Trophoblast cell (in vitro differentiated cells and primary cell): ENCODE measurements at regions not wholly inside any gene's neighbourhood (a gene's known extent, or its start where the extent isn't known, plus 50 kb on each side); places are given as distances from the start of the nearest gene placed in this dataset.
"Not testable (repeated sequence)": the region's sequence is repeated elsewhere in the genome, so short reads cannot be mapped to it uniquely, and the experiment has no call there.

Experiments used
- DNase-seq, 2 donors: peaks; one replicate each; pipeline ENCODE4 v3.0.0-alpha.2; 2016
- H2AFZ ChIP-seq: 2 replicates; pipeline ENCODE4 v1.6.1; 2013; ENCODE audit warnings: low read length, moderate library complexity, mild to moderate bottlenecking; ENCODE audit not compliant: insufficient read depth, poor library complexity
- H2AK5ac ChIP-seq: 2 replicates; pipeline ENCODE4 v1.6.1; 2013; ENCODE audit warnings: mild to moderate bottlenecking, low read length
- H2BK120ac ChIP-seq: 2 replicates; pipeline ENCODE4 v1.6.1; 2013; ENCODE audit warnings: low read length, mild to moderate bottlenecking, moderate library complexity; ENCODE audit not compliant: insufficient read depth, poor library complexity
- H2BK12ac ChIP-seq: 2 replicates; pipeline ENCODE4 v1.6.1; 2013; ENCODE audit warnings: mild to moderate bottlenecking, low read length, moderate library complexity
- H2BK5ac ChIP-seq: 2 replicates; pipeline ENCODE4 v1.6.1; 2013; ENCODE audit warnings: low read length, low read depth, moderate library complexity, mild to moderate bottlenecking; ENCODE audit not compliant: poor library complexity
- H3K14ac ChIP-seq: 2 replicates; pipeline ENCODE4 v1.6.1; 2013; ENCODE audit warnings: mild to moderate bottlenecking, low read length
- H3K18ac ChIP-seq: 2 replicates; pipeline ENCODE4 v1.6.1; 2013; ENCODE audit warnings: mild to moderate bottlenecking, low read length
- H3K23ac ChIP-seq: 2 replicates; pipeline ENCODE4 v1.6.1; 2013; ENCODE audit warnings: low read length
- H3K27ac ChIP-seq: 2 replicates; pipeline ENCODE4 v1.5.1; 2013; ENCODE audit warnings: low read depth, mild to moderate bottlenecking, inconsistent platforms, low read length, moderate library complexity
- H3K27me3 ChIP-seq: 2 replicates; pipeline ENCODE4 v1.6.1; 2013; ENCODE audit warnings: inconsistent platforms, mild to moderate bottlenecking, low read length, moderate library complexity; ENCODE audit not compliant: insufficient read depth
- H3K36me3 ChIP-seq, 2 experiments: 1 replicate in 1 of 2; 2 replicates in 1 of 2; pipeline ENCODE4 v1.6.1; 2013; ENCODE audit warnings: low read length in 2 of 2, mild to moderate bottlenecking in 2 of 2, moderate library complexity in 1 of 2; ENCODE audit not compliant: insufficient read depth in 2 of 2, control insufficient read depth in 1 of 2
- H3K4ac ChIP-seq: 2 replicates; pipeline ENCODE4 v1.6.1; 2013; ENCODE audit warnings: low read depth, mild to moderate bottlenecking, low read length, moderate library complexity
- H3K4me1 ChIP-seq, 2 experiments: 1 replicate in 1 of 2; 2 replicates in 1 of 2; pipeline ENCODE4 v1.6.1; 2013; ENCODE audit warnings: low read length in 2 of 2, mild to moderate bottlenecking in 2 of 2, moderate library complexity in 1 of 2; ENCODE audit not compliant: insufficient read depth in 2 of 2, control insufficient read depth in 1 of 2
- H3K4me2 ChIP-seq: 2 replicates; pipeline ENCODE4 v1.6.1; 2013; ENCODE audit warnings: inconsistent platforms, mild to moderate bottlenecking, low read length, moderate library complexity
- H3K4me3 ChIP-seq: 2 replicates; pipeline ENCODE4 v1.5.1; 2013; ENCODE audit warnings: mild to moderate bottlenecking, low read depth, low read length, inconsistent platforms
- H3K79me1 ChIP-seq: one replicate; pipeline ENCODE4 v1.6.1; 2013; ENCODE audit warnings: low read length
- H3K79me2 ChIP-seq: 2 replicates; pipeline ENCODE4 v1.6.1; 2013; ENCODE audit warnings: low read length, mild to moderate bottlenecking; ENCODE audit not compliant: control insufficient read depth, insufficient read depth, poor library complexity
- H3K9ac ChIP-seq: 2 replicates; pipeline ENCODE4 v1.6.1; 2013; ENCODE audit warnings: mild to moderate bottlenecking, low read length
- H3K9me3 ChIP-seq: 2 replicates; pipeline ENCODE4 v1.6.1; 2013; ENCODE audit warnings: low read depth, mild to moderate bottlenecking, control low read depth, inconsistent platforms, low read length; ENCODE audit not compliant: insufficient read depth
- H4K12ac ChIP-seq: 2 replicates; pipeline ENCODE4 v1.6.1; 2013; ENCODE audit warnings: low read depth, mild to moderate bottlenecking, low read length, moderate library complexity
- H4K8ac ChIP-seq: 2 replicates; pipeline ENCODE4 v1.6.1; 2013; ENCODE audit warnings: low read depth, mild to moderate bottlenecking, low read length, moderate library complexity
- H4K91ac ChIP-seq: one replicate; pipeline ENCODE4 v1.6.1; 2013; ENCODE audit warnings: low read depth, mild to moderate bottlenecking, low read length, moderate library complexity
- WGBS: extraction: QIAGEN DNeasy Blood & Tissue Kit; methylation state at CpG from one replicate; pipeline ENCODE4 v1.1.7; 2013; ENCODE audit warnings: missing lambda C conversion rate; ENCODE audit not compliant: insufficient read length, insufficient coverage; ENCODE audit errors: extremely low coverage; 5-methylcytosine and 5-hydroxymethylcytosine counted together

DNA sequence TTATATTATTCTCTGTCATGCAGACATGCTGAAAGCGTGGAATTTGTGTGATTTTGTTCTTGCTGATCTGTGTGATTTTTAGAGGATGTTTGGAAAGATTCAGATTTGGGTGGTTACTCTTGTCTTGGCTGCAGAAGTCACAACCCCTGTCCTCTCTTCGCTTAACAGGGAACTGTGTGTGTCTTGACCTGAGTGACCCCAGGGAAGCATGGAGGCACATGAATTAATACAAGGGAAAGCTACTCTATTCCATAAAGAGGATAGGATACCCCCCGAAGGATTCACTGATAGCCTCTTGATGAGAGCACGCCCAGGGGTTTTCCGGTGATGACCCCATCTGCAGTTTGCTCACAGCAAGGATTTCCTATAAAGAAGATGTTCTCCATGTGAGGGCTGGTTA, 168.8 kb upstream of the ZNF469 start:
- no CpG with 5 or more reads among the region's 5 CpGs for whole genome bisulfite sequencing
- H3K9me3 ChIP-seq, H3K79me2 ChIP-seq, H2BK120ac ChIP-seq, DNase-seq, H3K27me3 ChIP-seq, H3K4me2 ChIP-seq, H3K36me3 ChIP-seq, H3K27ac ChIP-seq, H2AFZ ChIP-seq, H2BK12ac ChIP-seq, H3K79me1 ChIP-seq, H3K23ac ChIP-seq, H3K4me1 ChIP-seq, H3K18ac ChIP-seq, H4K12ac ChIP-seq, H3K4ac ChIP-seq, H3K9ac ChIP-seq, H4K91ac ChIP-seq, H3K14ac ChIP-seq, H4K8ac ChIP-seq, H3K4me3 ChIP-seq, H2BK5ac ChIP-seq, H2AK5ac ChIP-seq: not testable (repeated sequence)

DNA sequence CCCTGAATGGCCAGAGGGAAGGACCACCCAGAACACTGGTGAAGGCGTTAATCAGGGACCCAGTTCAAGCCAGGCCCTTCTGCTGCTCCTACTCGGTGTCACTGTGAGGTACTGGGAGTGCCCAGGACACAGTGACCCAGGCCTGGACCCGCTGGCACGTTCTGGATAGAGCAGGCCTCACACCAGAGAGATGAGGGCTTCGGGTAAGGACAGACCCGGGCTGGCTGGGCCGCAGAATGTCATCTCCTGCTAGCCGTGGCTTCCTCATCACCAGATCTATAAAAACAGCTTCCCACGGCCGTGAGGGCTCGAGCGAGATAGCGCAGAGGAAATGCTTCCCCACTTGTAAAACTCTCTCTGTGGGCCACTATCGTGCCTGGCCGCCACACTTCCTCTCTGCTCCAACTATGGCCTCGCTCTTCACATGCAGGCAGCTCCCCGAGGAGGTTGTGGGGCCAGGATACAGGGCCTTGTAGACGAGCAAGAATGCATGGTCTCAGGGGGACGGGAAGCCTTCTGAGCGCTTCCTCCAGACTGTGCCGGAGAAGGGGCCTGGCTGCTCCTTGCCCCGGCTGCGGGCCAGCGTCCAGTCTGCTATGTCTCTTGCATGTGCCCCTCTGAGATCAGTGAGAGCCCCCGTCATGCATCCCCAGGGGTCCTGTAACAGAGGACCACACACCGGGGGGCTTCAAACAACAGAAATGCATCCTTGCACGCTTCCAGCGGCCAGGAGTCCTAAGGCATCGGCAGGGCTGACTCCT, 161.6 kb upstream of the ZNF469 start:
- not testable (repeated sequence) for H3K27ac ChIP-seq, H2BK120ac ChIP-seq, H3K79me1 ChIP-seq, H2AK5ac ChIP-seq, H3K23ac ChIP-seq, H3K4me3 ChIP-seq, H3K4ac ChIP-seq, H3K36me3 ChIP-seq, H2BK12ac ChIP-seq, H2BK5ac ChIP-seq, H2AFZ ChIP-seq, H3K4me2 ChIP-seq, H3K4me1 ChIP-seq, H3K18ac ChIP-seq, H3K9ac ChIP-seq, DNase-seq, H3K9me3 ChIP-seq, H4K12ac ChIP-seq, H3K14ac ChIP-seq, H4K91ac ChIP-seq, H3K79me2 ChIP-seq, H4K8ac ChIP-seq, H3K27me3 ChIP-seq
- WGBS = no CpG with 5 or more reads among the region's 29 CpGs

GRCh38 chr16:88223696-88224095, 159.1 kb upstream of the ZNF469 start:
- H3K9ac ChIP-seq, H3K27ac ChIP-seq, H2AK5ac ChIP-seq, H2BK12ac ChIP-seq, H3K18ac ChIP-seq, H2BK120ac ChIP-seq, H3K4me3 ChIP-seq, H3K14ac ChIP-seq, H3K9me3 ChIP-seq, H3K4me1 ChIP-seq, H3K79me2 ChIP-seq, H2AFZ ChIP-seq, H4K12ac ChIP-seq, H3K79me1 ChIP-seq, H4K8ac ChIP-seq, H3K23ac ChIP-seq, DNase-seq, H4K91ac ChIP-seq, H3K27me3 ChIP-seq, H3K36me3 ChIP-seq, H3K4ac ChIP-seq, H2BK5ac ChIP-seq, H3K4me2 ChIP-seq: not testable (repeated sequence)
- WGBS = no CpG with 5 or more reads among the region's 18 CpGs

DNA sequence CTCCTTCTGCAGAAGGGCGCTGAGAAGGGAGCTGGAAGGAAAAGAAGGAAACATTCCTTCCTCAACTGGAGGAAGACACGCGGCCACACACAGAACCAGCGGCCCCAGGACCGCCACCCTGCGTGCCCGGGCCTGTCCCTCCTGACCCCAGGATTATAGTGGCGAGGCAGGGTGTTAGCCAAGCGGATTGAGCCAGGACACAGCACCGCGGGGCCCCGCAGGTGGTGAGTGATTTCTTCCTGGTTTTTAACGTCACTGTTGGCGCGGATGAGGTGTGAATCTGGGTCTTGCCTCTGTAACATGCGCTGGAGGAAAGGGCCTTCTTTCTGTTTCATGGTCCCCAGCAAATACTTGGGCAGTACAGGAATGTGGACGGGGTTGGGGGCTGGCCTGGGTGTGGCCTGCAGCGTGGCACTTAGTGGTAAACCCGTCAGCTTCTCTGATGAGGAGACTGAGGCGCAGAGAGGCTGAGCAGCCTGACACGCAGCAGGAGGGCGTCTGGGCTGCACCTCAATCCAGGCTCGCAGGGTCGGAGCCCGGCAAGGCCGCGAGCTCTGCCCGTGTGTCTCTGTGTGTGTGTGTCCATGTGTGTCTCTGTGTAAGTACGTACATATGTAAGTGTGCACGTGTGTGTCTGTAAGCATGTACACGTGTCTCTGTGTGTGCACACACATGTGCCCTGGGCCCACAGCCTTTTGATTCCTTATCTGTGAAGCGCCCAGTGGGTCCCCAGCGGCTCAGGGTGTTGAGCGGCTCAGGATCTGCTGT, 158.4 kb upstream of the ZNF469 start:
- not testable (repeated sequence) for H2AFZ ChIP-seq, H3K18ac ChIP-seq

More for the DNA sequence above, 158.4 kb upstream of the ZNF469 start:
- WGBS = no CpG with 5 or more reads among the region's 34 CpGs
- not testable (repeated sequence) for H3K36me3 ChIP-seq, H3K4me3 ChIP-seq, H4K12ac ChIP-seq, H3K9ac ChIP-seq, H3K4me1 ChIP-seq, H3K79me1 ChIP-seq, H4K8ac ChIP-seq, H2BK120ac ChIP-seq, H2BK12ac ChIP-seq, H3K79me2 ChIP-seq, H3K27me3 ChIP-seq, H2BK5ac ChIP-seq, DNase-seq, H3K4ac ChIP-seq, H3K14ac ChIP-seq, H3K23ac ChIP-seq, H4K91ac ChIP-seq, H2AK5ac ChIP-seq, H3K4me2 ChIP-seq, H3K27ac ChIP-seq, H3K9me3 ChIP-seq
